Upper lobe of left lung (tissue), 4 donors: ENCODE measurements at regions not wholly inside any gene's neighbourhood (a gene's known extent, or its start where the extent isn't known, plus 50 kb on each side); places are given as distances from the start of the nearest gene placed in this dataset.

Source experiments
- CTCF ChIP-seq, 6 experiments: fragments of 450-650 bp in 4 of 6; fragments of 200-600 bp in 2 of 6; sonication (generic) in 2 of 6; IDR thresholded peaks; one replicate each; pipeline ENCODE4 v1.5.1; 2016 to 2019; ENCODE audit warnings: antibody characterized with exemption in 6 of 6
- EP300 ChIP-seq, 4 donors: sonication (generic); formaldehyde crosslinking; IDR thresholded peaks; one replicate each; pipeline ENCODE4 v1.5.1; 2017; ENCODE audit warnings: antibody characterized with exemption in 4 of 4, control low read depth in 2 of 4
- POLR2A ChIP-seq, 4 donors: fragments of 450-650 bp; IDR thresholded peaks; one replicate each; pipeline ENCODE4 v1.5.1; 2016 to 2017; ENCODE audit warnings: antibody characterized with exemption in 4 of 4, mild to moderate bottlenecking in 2 of 4

GRCh38 chr15:31858026-31858425, 172.3 kb upstream of the CHRNA7 start:
- TF ChIP-seq CTCF (IDR thresholded peaks at IDR 0.05) = no peak
- no peak for TF ChIP-seq POLR2A (IDR thresholded peaks at IDR 0.05)
- no peak for TF ChIP-seq EP300 (IDR thresholded peaks at IDR 0.05)
